CD4-positive, alpha-beta memory T cell (primary cell): ENCODE measurements at regions not wholly inside any gene's neighbourhood (a gene's known extent, or its start where the extent isn't known, plus 50 kb on each side); places are given as distances from the start of the nearest gene placed in this dataset.

Experiments
- CTCF ChIA-PET: fragments of 350-600 bp; sonication (Branson Sonifier 250); formaldehyde crosslinking; loops from one replicate; lab custom pipeline; 2021; ENCODE audit warnings: inconsistent platforms; ENCODE audit not compliant: partially characterized antibody; lab: Charles Lee
- POLR2A ChIA-PET: fragments of 350-600 bp; sonication (Branson Sonifier 250); formaldehyde crosslinking; loops from one replicate; lab custom pipeline; 2021; ENCODE audit not compliant: partially characterized antibody; lab: Charles Lee
- DNase-seq, 5 donors: peaks; one replicate each; pipeline versions ENCODE4 v3.0.0 to v3.0.0-alpha.2; 2020 to 2022; ENCODE audit warnings: mixed read lengths in 1 of 5
- H3K27ac ChIP-seq: one replicate; pipeline ENCODE4 v1.7.0; 2013; ENCODE audit warnings: low read depth, low read length
- H3K27me3 ChIP-seq: 2 replicates; pipeline ENCODE4 v1.7.0; 2013; ENCODE audit warnings: mild to moderate bottlenecking, low read length, moderate library complexity; ENCODE audit not compliant: insufficient read depth
- H3K36me3 ChIP-seq: 2 replicates; pipeline ENCODE4 v1.7.0; 2013; ENCODE audit warnings: mild to moderate bottlenecking, low read length, moderate library complexity; ENCODE audit not compliant: insufficient read depth
- H3K4me1 ChIP-seq: 2 replicates; pipeline ENCODE4 v1.7.0; 2013; ENCODE audit warnings: mild to moderate bottlenecking, low read length, moderate library complexity; ENCODE audit not compliant: insufficient read depth
- H3K4me3 ChIP-seq, 2 donors: one replicate each; pipeline ENCODE4 v1.7.0; 2013; ENCODE audit warnings: low read length in 2 of 2, mild to moderate bottlenecking in 1 of 2
- H3K9me3 ChIP-seq, 2 donors: one replicate each; pipeline ENCODE4 v1.7.0; 2013; ENCODE audit warnings: low read length in 2 of 2, control low read depth in 1 of 2; ENCODE audit not compliant: control insufficient read depth in 1 of 2
- H3K27ac Mint-ChIP-seq, 7 donors: one replicate each; pipeline ENCODE4 v1.8.0; 2020 to 2021; ENCODE audit warnings: mixed read lengths in 7 of 7, mild to moderate bottlenecking in 6 of 7, inconsistent platforms in 3 of 7, moderate library complexity in 3 of 7
- H3K27me3 Mint-ChIP-seq, 2 donors: one replicate each; pipeline ENCODE4 v1.8.0; 2020 to 2021; ENCODE audit warnings: mixed read lengths in 2 of 2
- H3K36me3 Mint-ChIP-seq, 2 donors: one replicate each; pipeline ENCODE4 v1.8.0; 2020 to 2021; ENCODE audit warnings: mixed read lengths in 2 of 2, inconsistent platforms in 1 of 2, mild to moderate bottlenecking in 1 of 2
- H3K4me1 Mint-ChIP-seq, 4 donors: one replicate each; pipeline ENCODE4 v1.8.0; 2020 to 2021; ENCODE audit warnings: mixed read lengths in 4 of 4, mild to moderate bottlenecking in 1 of 4
- H3K4me3 Mint-ChIP-seq, 8 donors: one replicate each; pipeline ENCODE4 v1.8.0; 2020 to 2021; ENCODE audit warnings: mixed read lengths in 8 of 8, mild to moderate bottlenecking in 7 of 8, moderate library complexity in 6 of 8, inconsistent platforms in 3 of 8
- H3K9me3 Mint-ChIP-seq, 8 donors: one replicate each; pipeline ENCODE4 v1.8.0; 2020 to 2021; ENCODE audit warnings: mixed read lengths in 8 of 8, mild to moderate bottlenecking in 5 of 8, inconsistent platforms in 3 of 8, moderate library complexity in 1 of 8
- intact Hi-C: fragments of 100-400 bp; cut with micrococcal nuclease; formaldehyde crosslinking; loops from one replicate; pipeline ENCODE4 v1.15.1; 2023

GRCh38 chr2:215843579-215843978, 169.8 kb downstream of the MREG start:
- DNase-seq = no peak
- intact Hi-C loops = no loop called here
- H3K36me3 ChIP-seq = no peaks in the 10 kb centered on the region
- no peaks in the 10 kb centered on the region for H3K27me3 ChIP-seq
- H3K9me3 ChIP-seq = no peaks in the 10 kb centered on the region
- Mint-ChIP-seq H3K27me3 (peaks cover 3% of the 10 kb centered on the region in 2 donors), H3K27ac (no peak overlapping the region), H3K9me3 (no peaks in the 10 kb centered on the region), H3K4me3 (no peak overlapping the region), H3K4me1 (no peaks in the 10 kb centered on the region), H3K36me3 (no peaks in the 10 kb centered on the region)
- no peak overlapping the region for H3K27ac ChIP-seq
- H3K4me3 ChIP-seq = no peak overlapping the region
- no peaks in the 10 kb centered on the region for H3K4me1 ChIP-seq
- ChIA-PET CTCF (no interaction called here), POLR2A (no interaction called here)

GRCh38 chr2:215841175-215841816, 172.1 kb downstream of the MREG start:
- Histone ChIP-seq H3K9me3 (no peaks in the 10 kb centered on the region), H3K36me3 (no peaks in the 10 kb centered on the region), H3K4me1 (no peaks in the 10 kb centered on the region), H3K27me3 (no peaks in the 10 kb centered on the region), H3K27ac (no peak overlapping the region), H3K4me3 (no peak overlapping the region)
- ChIA-PET CTCF (interaction anchor here (1.2 kb wide), 1 partner anchor 11 kb away, joined by 4 read pairs; no protein-coding TSS in a partner anchor), POLR2A (no interaction called here)
- Mint-ChIP-seq H3K36me3 (no peaks in the 10 kb centered on the region), H3K4me1 (no peaks in the 10 kb centered on the region), H3K27ac (no peak overlapping the region), H3K27me3 (peaks cover 2 to 3% of the 10 kb centered on the region in 2 donors), H3K9me3 (no peaks in the 10 kb centered on the region), H3K4me3 (no peak overlapping the region)
- intact Hi-C loops = no loop called here
- no peak for DNase-seq

- no peak overlapping the region for H3K4me3 Mint-ChIP-seq
- no peaks in the 10 kb centered on the region for H3K36me3 Mint-ChIP-seq
- H3K4me1 ChIP-seq = no peaks in the 10 kb centered on the region
- no peak overlapping the region for H3K27ac Mint-ChIP-seq
- POLR2A ChIA-PET = no interaction called here
- DNase-seq = no peak
- CTCF ChIA-PET = no interaction called here
- no peaks in the 10 kb centered on the region for H3K9me3 Mint-ChIP-seq
- H3K27me3 Mint-ChIP-seq = peaks cover 2 to 6% of the 10 kb centered on the region in 2 donors
- intact Hi-C loops = no loop called here
- no peak overlapping the region for H3K4me3 ChIP-seq
- H3K27ac ChIP-seq = no peak overlapping the region
- no peaks in the 10 kb centered on the region for H3K27me3 ChIP-seq
- H3K36me3 ChIP-seq = no peaks in the 10 kb centered on the region
- no peaks in the 10 kb centered on the region for H3K4me1 Mint-ChIP-seq
- H3K9me3 ChIP-seq = no peaks in the 10 kb centered on the region
Observed at GRCh38 chr2:215839816-215840215, 173.5 kb downstream of the MREG start.

- H3K4me3 Mint-ChIP-seq = no peak overlapping the region
- Histone ChIP-seq H3K27ac (no peak overlapping the region), H3K4me3 (no peak overlapping the region), H3K36me3 (no peaks in the 10 kb centered on the region), H3K9me3 (no peaks in the 10 kb centered on the region), H3K27me3 (no peaks in the 10 kb centered on the region), H3K4me1 (no peaks in the 10 kb centered on the region)
- intact Hi-C loops = no loop called here
- CTCF ChIA-PET = no interaction called here
- no peak for DNase-seq
- H3K4me1 Mint-ChIP-seq = no peaks in the 10 kb centered on the region
- H3K27ac Mint-ChIP-seq = peak overlapping the region in 1 of 7 donors; percentile 58
- peaks cover 2 to 6% of the 10 kb centered on the region in 2 donors for H3K27me3 Mint-ChIP-seq
- H3K9me3 Mint-ChIP-seq = no peaks in the 10 kb centered on the region
- H3K36me3 Mint-ChIP-seq = no peaks in the 10 kb centered on the region
- POLR2A ChIA-PET = no interaction called here
Observed at GRCh38 chr2:215839309-215839708, 174.0 kb downstream of the MREG start.

- H3K36me3 Mint-ChIP-seq = no peaks in the 10 kb centered on the region
Observed at GRCh38 chr2:215836881-215837280, 176.5 kb downstream of the MREG start.

GRCh38 chr2:215835657-215836056, 177.7 kb downstream of the MREG start:
- Mint-ChIP-seq H3K4me3 (no peak overlapping the region), H3K4me1 (no peaks in the 10 kb centered on the region), H3K27ac (no peak overlapping the region), H3K36me3 (no peaks in the 10 kb centered on the region), H3K9me3 (no peaks in the 10 kb centered on the region), H3K27me3 (peaks cover 2 to 6% of the 10 kb centered on the region in 2 donors)
- Histone ChIP-seq H3K4me1 (no peaks in the 10 kb centered on the region), H3K9me3 (no peaks in the 10 kb centered on the region), H3K27ac (no peak overlapping the region), H3K4me3 (no peak overlapping the region), H3K36me3 (no peaks in the 10 kb centered on the region), H3K27me3 (no peaks in the 10 kb centered on the region)
- DNase-seq = no peak
- ChIA-PET CTCF (no interaction called here), POLR2A (no interaction called here)
- intact Hi-C loops = no loop called here

More at GRCh38 chr2:215836881-215837280, 176.5 kb downstream of the MREG start:
- Histone ChIP-seq H3K27me3 (no peaks in the 10 kb centered on the region), H3K4me3 (no peak overlapping the region), H3K27ac (no peak overlapping the region), H3K4me1 (no peaks in the 10 kb centered on the region), H3K9me3 (no peaks in the 10 kb centered on the region), H3K36me3 (no peaks in the 10 kb centered on the region)
- ChIA-PET POLR2A (no interaction called here), CTCF (no interaction called here)
- Mint-ChIP-seq H3K27me3 (peaks cover 2 to 6% of the 10 kb centered on the region in 2 donors), H3K4me1 (no peaks in the 10 kb centered on the region), H3K27ac (no peak overlapping the region), H3K4me3 (no peak overlapping the region), H3K9me3 (no peaks in the 10 kb centered on the region)
- intact Hi-C loops = no loop called here
- no peak for DNase-seq

- Histone ChIP-seq H3K4me1 (no peaks in the 10 kb centered on the region), H3K9me3 (no peaks in the 10 kb centered on the region), H3K36me3 (no peaks in the 10 kb centered on the region), H3K27me3 (no peaks in the 10 kb centered on the region), H3K27ac (no peak overlapping the region), H3K4me3 (no peak overlapping the region)
- Mint-ChIP-seq H3K4me1 (no peaks in the 10 kb centered on the region), H3K36me3 (no peaks in the 10 kb centered on the region), H3K9me3 (no peaks in the 10 kb centered on the region), H3K4me3 (no peak overlapping the region), H3K27ac (no peak overlapping the region), H3K27me3 (peaks cover 2 to 6% of the 10 kb centered on the region in 2 donors)
- no peak for DNase-seq
- ChIA-PET CTCF (no interaction called here), POLR2A (no interaction called here)
- intact Hi-C loops = no loop called here
Observed at GRCh38 chr2:215835231-215835630, 178.1 kb downstream of the MREG start.
